Liver (tissue), 8 donors: ENCODE measurements at regions not wholly inside any gene's neighbourhood (a gene's known extent, or its start where the extent isn't known, plus 50 kb on each side); places are given as distances from the start of the nearest gene placed in this dataset.

Experiments
- DNase-seq: peaks from one replicate; pipeline ENCODE4 v3.0.0-alpha.2; 2017; ENCODE audit warnings: low spot score
- H3K27ac ChIP-seq, 2 donors: one replicate each; pipeline ENCODE4 v1.7.0; 2013; ENCODE audit warnings: inconsistent platforms in 2 of 2, low read length in 2 of 2, control low read depth in 1 of 2, low read depth in 1 of 2, mild to moderate bottlenecking in 1 of 2
- H3K27me3 ChIP-seq, 4 donors: one replicate each; pipeline versions ENCODE4 v1.6.1 to v1.7.0; 2013; ENCODE audit warnings: low read length in 3 of 4, inconsistent platforms in 1 of 4, mild to moderate bottlenecking in 1 of 4, moderate library complexity in 1 of 4; ENCODE audit not compliant: control insufficient read depth in 4 of 4, insufficient read depth in 4 of 4
- H3K36me3 ChIP-seq, 4 donors: one replicate each; pipeline versions ENCODE4 v1.6.1 to v1.7.0; 2013; ENCODE audit warnings: low read length in 3 of 4, mild to moderate bottlenecking in 3 of 4, low read depth in 1 of 4, moderate library complexity in 1 of 4; ENCODE audit not compliant: control insufficient read depth in 4 of 4, insufficient read depth in 3 of 4
- H3K4me1 ChIP-seq, 4 donors: one replicate each; pipeline versions ENCODE4 v1.6.1 to v1.7.0; 2013; ENCODE audit warnings: low read length in 3 of 4, mild to moderate bottlenecking in 3 of 4, moderate library complexity in 1 of 4; ENCODE audit not compliant: control insufficient read depth in 4 of 4, insufficient read depth in 4 of 4
- H3K4me3 ChIP-seq, 3 donors: one replicate each; pipeline versions ENCODE4 v1.6.1 to v1.7.0; 2013; ENCODE audit warnings: low read length in 3 of 3, control low read depth in 1 of 3, low read depth in 1 of 3, mild to moderate bottlenecking in 1 of 3
- H3K9ac ChIP-seq, 2 donors: one replicate each; pipeline ENCODE4 v1.7.0; 2013; ENCODE audit warnings: low read length in 2 of 2, mild to moderate bottlenecking in 2 of 2, moderate library complexity in 2 of 2, control low read depth in 1 of 2, low read depth in 1 of 2
- H3K9me3 ChIP-seq, 4 donors: one replicate each; pipeline versions ENCODE4 v1.6.1 to v1.7.0; 2013; ENCODE audit warnings: low read length in 3 of 4; ENCODE audit not compliant: control insufficient read depth in 4 of 4
- EGR1 ChIP-seq, 2 donors: IDR thresholded peaks; 2 replicates each; pipeline ENCODE4 v1.6.1; 2016 to 2018; ENCODE audit warnings: antibody characterized with exemption in 2 of 2, low read depth in 2 of 2
- FOXA1 ChIP-seq: IDR thresholded peaks from 2 replicates; pipeline ENCODE4 v1.6.1; 2016; ENCODE audit warnings: antibody characterized with exemption
- FOXA2 ChIP-seq: IDR thresholded peaks from 2 replicates; pipeline ENCODE4 v1.6.1; 2016; ENCODE audit warnings: antibody characterized with exemption
- GABPA ChIP-seq, 2 donors: IDR thresholded peaks in 1 of 2; conservative IDR thresholded peaks in 1 of 2; 2 replicates each; pipeline ENCODE4 v1.6.1; 2016; ENCODE audit warnings: antibody characterized with exemption in 2 of 2, mild to moderate bottlenecking in 1 of 2, moderate library complexity in 1 of 2
- HNF4A ChIP-seq, 2 donors: conservative IDR thresholded peaks; 2 replicates each; pipeline ENCODE4 v1.6.1; 2016; ENCODE audit warnings: antibody characterized with exemption in 2 of 2, mild to moderate bottlenecking in 2 of 2
- HNF4G ChIP-seq: IDR thresholded peaks from 2 replicates; pipeline ENCODE4 v1.6.1; 2016; ENCODE audit warnings: antibody characterized with exemption
- JUND ChIP-seq, 2 donors: IDR thresholded peaks; 2 replicates each; pipeline ENCODE4 v1.6.1; 2016; ENCODE audit warnings: antibody characterized with exemption in 2 of 2
- NR2F2 ChIP-seq: IDR thresholded peaks from 2 replicates; pipeline ENCODE4 v1.6.1; 2016; ENCODE audit warnings: antibody characterized with exemption
- RAD21 ChIP-seq, 2 donors: IDR thresholded peaks; 2 replicates each; pipeline ENCODE4 v1.6.1; 2016; ENCODE audit warnings: antibody characterized with exemption in 2 of 2, mild to moderate bottlenecking in 2 of 2
- RXRA ChIP-seq, 2 donors: IDR thresholded peaks; 2 replicates each; pipeline ENCODE4 v1.6.1; 2017 to 2018; ENCODE audit warnings: antibody characterized with exemption in 2 of 2, mild to moderate bottlenecking in 1 of 2
- SP1 ChIP-seq: IDR thresholded peaks from 2 replicates; pipeline ENCODE4 v1.6.1; 2018; ENCODE audit warnings: antibody characterized with exemption, mild to moderate bottlenecking
- TAF1 ChIP-seq: conservative IDR thresholded peaks from 2 replicates; pipeline ENCODE4 v1.6.1; 2016; ENCODE audit warnings: antibody characterized with exemption, mild to moderate bottlenecking
- YY1 ChIP-seq: IDR thresholded peaks from 2 replicates; pipeline ENCODE4 v1.6.1; 2016; ENCODE audit warnings: antibody characterized with exemption, mild to moderate bottlenecking
- WGBS: extraction: QIAGEN DNeasy Blood & Tissue Kit; methylation state at CpG from one replicate; pipeline ENCODE4 v1.1.7; 2013; 5-methylcytosine and 5-hydroxymethylcytosine counted together
- TF ChIP-seq, protein P1 (sequence below): fragments of 150-350 bp; IDR thresholded peaks from 2 replicates; pipeline ENCODE4 v1.5.1; 2017; ENCODE audit warnings: improper control_type of control experiment, low read depth, low read length; ENCODE audit not compliant: missing input control
- TF ChIP-seq, protein P2 (sequence below): IDR thresholded peaks from 2 replicates; pipeline ENCODE4 v1.6.1; 2016; ENCODE audit warnings: antibody characterized with exemption
- TF ChIP-seq, protein P3 (sequence below): IDR thresholded peaks from 2 replicates; pipeline ENCODE4 v1.6.1; 2016; ENCODE audit warnings: antibody characterized with exemption, mild to moderate bottlenecking
- TF ChIP-seq, protein P4 (sequence below): IDR thresholded peaks from 2 replicates; pipeline ENCODE4 v1.6.1; 2016; ENCODE audit warnings: antibody characterized with exemption
- TF ChIP-seq, protein P5 (sequence below): IDR thresholded peaks from 2 replicates; pipeline ENCODE4 v1.6.1; 2016; ENCODE audit warnings: antibody characterized with exemption
- donor health status: healthy.
- donor health status: healthy.
- donor health status: healthy.
- donor health status: healthy.
- donor health status: healthy.

DNA sequence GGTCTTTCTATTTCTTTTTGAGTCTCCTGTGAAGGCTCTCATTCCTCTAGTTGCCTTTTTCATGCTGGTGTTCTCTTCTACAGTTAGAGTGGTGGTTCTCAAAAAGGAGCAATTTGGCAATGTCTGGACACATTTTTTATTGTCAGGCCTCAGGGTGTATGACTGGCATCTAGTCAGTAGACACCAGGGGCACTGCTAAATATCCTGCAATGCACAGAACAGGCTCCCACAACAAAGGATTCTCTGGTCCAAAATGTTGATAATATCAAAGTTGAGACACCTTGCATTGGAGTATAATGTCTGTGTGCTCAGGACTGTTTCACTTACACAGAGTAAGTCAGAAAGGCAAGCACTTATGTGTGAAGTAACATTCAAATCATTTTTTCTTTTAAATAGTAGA is 1360.7 kb downstream of the ADGRL3 start:
- H3K27me3 ChIP-seq = peaks cover 0 to 2% (median 0%) of the 10 kb centered on the region in 4 donors
- no peak overlapping the region for H3K4me3 ChIP-seq
- H3K36me3 ChIP-seq = no peaks in the 10 kb centered on the region
- no peak overlapping the region for H3K27ac ChIP-seq
- TF ChIP-seq JUND (IDR thresholded peaks at IDR 0.05) (no peak), FOXA2 (no peak), SP1 (no peak), RAD21 (IDR thresholded peaks at IDR 0.05) (no peak), FOXA1 (no peak), YY1 (no peak), RXRA (IDR thresholded peaks at IDR 0.05) (no peak), EGR1 (IDR thresholded peaks at IDR 0.05; ENCODE audit: low read depth in 2 of 2) (no peak)
- TF ChIP-seq, protein P1, sequence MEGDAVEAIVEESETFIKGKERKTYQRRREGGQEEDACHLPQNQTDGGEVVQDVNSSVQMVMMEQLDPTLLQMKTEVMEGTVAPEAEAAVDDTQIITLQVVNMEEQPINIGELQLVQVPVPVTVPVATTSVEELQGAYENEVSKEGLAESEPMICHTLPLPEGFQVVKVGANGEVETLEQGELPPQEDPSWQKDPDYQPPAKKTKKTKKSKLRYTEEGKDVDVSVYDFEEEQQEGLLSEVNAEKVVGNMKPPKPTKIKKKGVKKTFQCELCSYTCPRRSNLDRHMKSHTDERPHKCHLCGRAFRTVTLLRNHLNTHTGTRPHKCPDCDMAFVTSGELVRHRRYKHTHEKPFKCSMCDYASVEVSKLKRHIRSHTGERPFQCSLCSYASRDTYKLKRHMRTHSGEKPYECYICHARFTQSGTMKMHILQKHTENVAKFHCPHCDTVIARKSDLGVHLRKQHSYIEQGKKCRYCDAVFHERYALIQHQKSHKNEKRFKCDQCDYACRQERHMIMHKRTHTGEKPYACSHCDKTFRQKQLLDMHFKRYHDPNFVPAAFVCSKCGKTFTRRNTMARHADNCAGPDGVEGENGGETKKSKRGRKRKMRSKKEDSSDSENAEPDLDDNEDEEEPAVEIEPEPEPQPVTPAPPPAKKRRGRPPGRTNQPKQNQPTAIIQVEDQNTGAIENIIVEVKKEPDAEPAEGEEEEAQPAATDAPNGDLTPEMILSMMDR = no peak
- H3K9ac ChIP-seq = no peak overlapping the region
- no peaks in the 10 kb centered on the region for H3K4me1 ChIP-seq
- no peak for DNase-seq
- no peaks in the 10 kb centered on the region for H3K9me3 ChIP-seq

DNA sequence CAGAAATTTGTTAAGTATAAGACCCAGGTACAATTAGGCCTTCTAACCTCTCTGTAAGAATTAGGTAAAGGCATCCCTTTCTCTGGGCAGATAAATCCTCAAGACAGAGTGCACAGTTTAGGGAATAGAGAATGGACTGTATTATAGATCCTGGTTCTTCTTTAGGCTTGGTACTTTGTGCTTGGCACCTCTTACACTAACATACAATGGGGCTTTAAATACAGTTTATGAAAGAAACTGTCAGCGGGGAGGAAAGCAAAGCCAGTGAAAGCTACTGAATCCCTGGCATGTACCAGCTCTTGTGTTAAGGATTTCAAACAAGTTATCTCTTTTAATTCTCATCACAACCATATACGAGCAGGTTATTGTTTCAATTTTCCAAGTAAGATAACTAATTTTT is 1350.0 kb downstream of the ADGRL3 start:
- Histone ChIP-seq H3K9me3 (no peaks in the 10 kb centered on the region), H3K27ac (no peak overlapping the region), H3K9ac (no peak overlapping the region), H3K36me3 (no peaks in the 10 kb centered on the region), H3K27me3 (no peaks in the 10 kb centered on the region), H3K4me1 (no peaks in the 10 kb centered on the region), H3K4me3 (no peak overlapping the region)
- TF ChIP-seq YY1 = no peak
- WGBS = 69% methylated on average over 2 of the region's 2 CpGs
- no peak for DNase-seq

DNA sequence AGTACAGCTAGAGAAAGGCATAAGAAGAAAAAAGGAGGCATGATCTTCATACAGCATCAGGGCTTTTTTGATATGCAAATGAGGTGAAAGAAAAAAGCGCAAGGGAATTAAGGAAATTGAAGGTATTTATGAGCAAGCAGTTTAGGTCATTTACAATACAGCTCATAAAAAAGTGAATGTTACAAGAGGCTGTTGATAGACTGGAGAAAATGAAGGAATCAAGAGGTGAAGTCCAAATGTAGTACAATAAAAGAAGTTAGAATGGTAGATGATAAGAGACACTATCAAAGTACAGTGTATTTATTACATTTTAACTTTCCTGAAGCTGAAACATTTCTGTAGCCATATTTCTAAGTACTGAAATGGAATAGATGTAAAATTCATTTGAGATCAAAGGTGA is 1349.5 kb downstream of the ADGRL3 start:
- no peaks in the 10 kb centered on the region for H3K4me1 ChIP-seq
- no peak for DNase-seq
- H3K36me3 ChIP-seq = no peaks in the 10 kb centered on the region
- H3K27ac ChIP-seq = no peak overlapping the region
- WGBS = 78% methylated on average over 1 of the region's 1 CpG
- TF ChIP-seq, protein P2, sequence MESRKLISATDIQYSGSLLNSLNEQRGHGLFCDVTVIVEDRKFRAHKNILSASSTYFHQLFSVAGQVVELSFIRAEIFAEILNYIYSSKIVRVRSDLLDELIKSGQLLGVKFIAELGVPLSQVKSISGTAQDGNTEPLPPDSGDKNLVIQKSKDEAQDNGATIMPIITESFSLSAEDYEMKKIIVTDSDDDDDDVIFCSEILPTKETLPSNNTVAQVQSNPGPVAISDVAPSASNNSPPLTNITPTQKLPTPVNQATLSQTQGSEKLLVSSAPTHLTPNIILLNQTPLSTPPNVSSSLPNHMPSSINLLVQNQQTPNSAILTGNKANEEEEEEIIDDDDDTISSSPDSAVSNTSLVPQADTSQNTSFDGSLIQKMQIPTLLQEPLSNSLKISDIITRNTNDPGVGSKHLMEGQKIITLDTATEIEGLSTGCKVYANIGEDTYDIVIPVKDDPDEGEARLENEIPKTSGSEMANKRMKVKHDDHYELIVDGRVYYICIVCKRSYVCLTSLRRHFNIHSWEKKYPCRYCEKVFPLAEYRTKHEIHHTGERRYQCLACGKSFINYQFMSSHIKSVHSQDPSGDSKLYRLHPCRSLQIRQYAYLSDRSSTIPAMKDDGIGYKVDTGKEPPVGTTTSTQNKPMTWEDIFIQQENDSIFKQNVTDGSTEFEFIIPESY = no peak
- TF ChIP-seq JUND (IDR thresholded peaks at IDR 0.05) = no peak
- no peak for TF ChIP-seq HNF4G
- no peak for TF ChIP-seq YY1
- TF ChIP-seq, protein P3, sequence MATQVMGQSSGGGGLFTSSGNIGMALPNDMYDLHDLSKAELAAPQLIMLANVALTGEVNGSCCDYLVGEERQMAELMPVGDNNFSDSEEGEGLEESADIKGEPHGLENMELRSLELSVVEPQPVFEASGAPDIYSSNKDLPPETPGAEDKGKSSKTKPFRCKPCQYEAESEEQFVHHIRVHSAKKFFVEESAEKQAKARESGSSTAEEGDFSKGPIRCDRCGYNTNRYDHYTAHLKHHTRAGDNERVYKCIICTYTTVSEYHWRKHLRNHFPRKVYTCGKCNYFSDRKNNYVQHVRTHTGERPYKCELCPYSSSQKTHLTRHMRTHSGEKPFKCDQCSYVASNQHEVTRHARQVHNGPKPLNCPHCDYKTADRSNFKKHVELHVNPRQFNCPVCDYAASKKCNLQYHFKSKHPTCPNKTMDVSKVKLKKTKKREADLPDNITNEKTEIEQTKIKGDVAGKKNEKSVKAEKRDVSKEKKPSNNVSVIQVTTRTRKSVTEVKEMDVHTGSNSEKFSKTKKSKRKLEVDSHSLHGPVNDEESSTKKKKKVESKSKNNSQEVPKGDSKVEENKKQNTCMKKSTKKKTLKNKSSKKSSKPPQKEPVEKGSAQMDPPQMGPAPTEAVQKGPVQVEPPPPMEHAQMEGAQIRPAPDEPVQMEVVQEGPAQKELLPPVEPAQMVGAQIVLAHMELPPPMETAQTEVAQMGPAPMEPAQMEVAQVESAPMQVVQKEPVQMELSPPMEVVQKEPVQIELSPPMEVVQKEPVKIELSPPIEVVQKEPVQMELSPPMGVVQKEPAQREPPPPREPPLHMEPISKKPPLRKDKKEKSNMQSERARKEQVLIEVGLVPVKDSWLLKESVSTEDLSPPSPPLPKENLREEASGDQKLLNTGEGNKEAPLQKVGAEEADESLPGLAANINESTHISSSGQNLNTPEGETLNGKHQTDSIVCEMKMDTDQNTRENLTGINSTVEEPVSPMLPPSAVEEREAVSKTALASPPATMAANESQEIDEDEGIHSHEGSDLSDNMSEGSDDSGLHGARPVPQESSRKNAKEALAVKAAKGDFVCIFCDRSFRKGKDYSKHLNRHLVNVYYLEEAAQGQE = no peak
- TF ChIP-seq, protein P4, sequence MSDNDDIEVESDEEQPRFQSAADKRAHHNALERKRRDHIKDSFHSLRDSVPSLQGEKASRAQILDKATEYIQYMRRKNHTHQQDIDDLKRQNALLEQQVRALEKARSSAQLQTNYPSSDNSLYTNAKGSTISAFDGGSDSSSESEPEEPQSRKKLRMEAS = no peak
- no peak for TF ChIP-seq GABPA (IDR thresholded peaks at IDR 0.05 in 1 of 2, conservative IDR thresholded peaks at IDR 0.05 in 1 of 2)
- no peak for TF ChIP-seq EGR1 (IDR thresholded peaks at IDR 0.05; ENCODE audit: low read depth in 2 of 2)
- TF ChIP-seq FOXA1 = no peak
- no peak for TF ChIP-seq NR2F2
- no peak for TF ChIP-seq SP1
- no peak for TF ChIP-seq FOXA2
- TF ChIP-seq HNF4A (conservative IDR thresholded peaks at IDR 0.05) = no peak
- TF ChIP-seq RAD21 (IDR thresholded peaks at IDR 0.05) = no peak
- no peak for TF ChIP-seq RXRA (IDR thresholded peaks at IDR 0.05)
- TF ChIP-seq, protein P1 = no peak
- TF ChIP-seq, protein P5, sequence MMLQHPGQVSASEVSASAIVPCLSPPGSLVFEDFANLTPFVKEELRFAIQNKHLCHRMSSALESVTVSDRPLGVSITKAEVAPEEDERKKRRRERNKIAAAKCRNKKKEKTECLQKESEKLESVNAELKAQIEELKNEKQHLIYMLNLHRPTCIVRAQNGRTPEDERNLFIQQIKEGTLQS = no peak
- TF ChIP-seq TAF1 = no peak
- H3K9ac ChIP-seq = no peak overlapping the region
- H3K9me3 ChIP-seq = no peaks in the 10 kb centered on the region
- no peak overlapping the region for H3K4me3 ChIP-seq
- H3K27me3 ChIP-seq = no peaks in the 10 kb centered on the region
